Fibroblast of skin of left quadriceps (primary cell): ENCODE measurements at regions not wholly inside any gene's neighbourhood (a gene's known extent, or its start where the extent isn't known, plus 50 kb on each side); places are given as distances from the start of the nearest gene placed in this dataset.

ENCODE experiments used
- DNase-seq, 2 experiments: peaks; one replicate each; pipeline ENCODE4 v3.0.0-alpha.2; 2013; ENCODE audit warnings: low read depth in 2 of 2

GRCh38 chr6:140077827-140078560 is 703.5 kb upstream of the CITED2 start:
- peak; percentile 63 to 66 for DNase-seq

GRCh38 chr6:140076105-140076504 is 701.7 kb upstream of the CITED2 start:
- no peak for DNase-seq

- peak; percentile 74 to 78 for DNase-seq
Observed at GRCh38 chr6:140073456-140073855, 699.0 kb upstream of the CITED2 start.

GRCh38 chr6:140071601-140072062 is 697.2 kb upstream of the CITED2 start:
- DNase-seq: peak; percentile 81 to 85

GRCh38 chr6:140070846-140071473 is 696.5 kb upstream of the CITED2 start:
- DNase-seq: peak; percentile 79 to 80

GRCh38 chr6:140069576-140069975 is 695.1 kb upstream of the CITED2 start:
- no peak for DNase-seq

GRCh38 chr6:140068801-140069200 is 694.4 kb upstream of the CITED2 start:
- DNase-seq: no peak

GRCh38 chr6:140064366-140064765 is 689.9 kb upstream of the CITED2 start:
- no peak for DNase-seq

- no peak for DNase-seq
Observed at GRCh38 chr6:140063021-140063399, 688.6 kb upstream of the CITED2 start.

- peak; percentile 99 for DNase-seq
Observed at GRCh38 chr6:140062043-140063020, 687.9 kb upstream of the CITED2 start.

- no peak for DNase-seq
Observed at GRCh38 chr6:140061110-140062042, 686.9 kb upstream of the CITED2 start.

GRCh38 chr6:140059947-140060346 is 685.5 kb upstream of the CITED2 start:
- no peak for DNase-seq

GRCh38 chr6:140058863-140059262 is 684.4 kb upstream of the CITED2 start:
- no peak for DNase-seq

GRCh38 chr6:140052736-140053729 is 678.6 kb upstream of the CITED2 start:
- DNase-seq: no peak

GRCh38 chr6:140051521-140052512 is 677.4 kb upstream of the CITED2 start:
- DNase-seq: peak; percentile 96

- no peak for DNase-seq
Observed at GRCh38 chr6:140050101-140050995, 675.9 kb upstream of the CITED2 start.

GRCh38 chr6:140049251-140049650 is 674.8 kb upstream of the CITED2 start:
- no peak for DNase-seq
